Activated CD8-positive, alpha-beta memory T cell treated with anti-CD3 and anti-CD28 coated beads, Interleukin-2, amount 50 U/mL, for 4 hours (primary cell): ENCODE measurements at regions not wholly inside any gene's neighbourhood (a gene's known extent, or its start where the extent isn't known, plus 50 kb on each side); places are given as distances from the start of the nearest gene placed in this dataset.

Experiments
- DNase-seq: peaks from one replicate; pipeline ENCODE4 v3.0.0-alpha.2; 2020

DNA sequence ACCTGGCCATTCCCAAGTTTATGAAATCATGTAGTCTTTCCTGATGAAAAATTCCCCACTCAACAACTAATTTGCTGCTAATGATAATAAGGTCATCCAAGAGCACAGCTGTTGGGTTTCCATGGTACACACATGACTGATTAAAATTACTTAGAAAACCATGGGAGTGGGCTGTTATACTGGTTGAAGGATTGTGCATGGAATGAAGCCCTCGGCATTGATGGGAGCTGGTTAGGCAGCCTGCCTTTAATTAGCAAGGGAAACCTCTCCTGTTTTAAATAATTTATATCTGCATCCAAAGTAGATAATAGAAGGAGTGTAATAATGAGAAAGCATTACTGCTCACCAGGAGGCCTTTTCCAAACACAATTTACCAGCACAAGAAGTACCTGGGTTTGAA is 235.1 kb upstream of the CFAP20DC start:
- no peak for DNase-seq

DNA sequence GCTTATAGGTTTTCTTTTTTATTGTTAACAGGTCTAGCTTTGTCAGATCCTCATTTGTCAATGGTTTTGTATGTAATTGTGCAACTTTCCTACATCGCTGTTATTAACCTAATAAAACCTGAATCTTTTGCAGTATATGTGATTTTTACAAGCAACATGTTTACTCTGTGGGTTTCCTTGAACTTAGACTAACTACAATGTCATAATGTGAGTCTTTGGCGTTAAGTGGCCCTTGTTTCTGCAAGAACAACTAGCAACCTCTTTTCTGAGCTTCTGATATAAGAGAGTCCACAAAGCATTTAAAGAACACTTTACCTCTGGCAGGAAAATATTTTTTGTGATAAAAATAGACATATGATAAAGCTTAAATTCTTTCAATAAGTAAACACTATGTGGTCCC is 230.3 kb upstream of the CFAP20DC start:
- no peak for DNase-seq

GRCh38 chr3:59277816-59278215 is 228.0 kb upstream of the CFAP20DC start:
- no peak for DNase-seq

GRCh38 chr3:59277201-59277600 is 227.4 kb upstream of the CFAP20DC start:
- DNase-seq = no peak

- DNase-seq = no peak
These were observed 224.2 kb upstream of the CFAP20DC start for GRCh38 chr3:59273976-59274375.

GRCh38 chr3:59271971-59272370 is 222.1 kb upstream of the CFAP20DC start:
- no peak for DNase-seq

GRCh38 chr3:59270921-59271320 is 221.1 kb upstream of the CFAP20DC start:
- no peak for DNase-seq

- DNase-seq = no peak
These were observed 220.4 kb upstream of the CFAP20DC start for GRCh38 chr3:59270209-59270608.

GRCh38 chr3:59268170-59268569 is 218.3 kb upstream of the CFAP20DC start:
- DNase-seq = no peak

GRCh38 chr3:59267021-59267420 is 217.2 kb upstream of the CFAP20DC start:
- no peak for DNase-seq

GRCh38 chr3:59266551-59266950 is 216.7 kb upstream of the CFAP20DC start:
- no peak for DNase-seq

- DNase-seq = no peak
These were observed 215.7 kb upstream of the CFAP20DC start for GRCh38 chr3:59265566-59265965.

DNA sequence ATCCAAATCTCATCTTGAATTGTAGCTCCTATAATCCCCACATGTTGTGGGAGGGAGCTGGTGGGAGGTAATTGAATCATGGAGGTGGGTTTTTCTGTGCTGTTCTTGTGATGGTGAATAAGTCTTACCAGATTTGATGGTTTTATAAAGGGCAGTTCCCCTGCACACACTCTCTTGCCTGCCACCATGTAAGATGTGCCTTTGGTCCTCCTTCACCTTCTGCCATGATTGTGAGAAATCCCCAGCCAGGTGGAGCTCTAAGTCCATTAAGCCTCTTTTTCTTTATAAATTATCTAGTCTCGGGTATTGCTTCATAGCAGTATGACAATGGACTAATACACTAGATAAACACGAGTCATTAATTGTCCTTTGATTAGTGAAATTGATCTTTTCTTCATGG is 214.5 kb upstream of the CFAP20DC start:
- no peak for DNase-seq

GRCh38 chr3:59263152-59263551 is 213.3 kb upstream of the CFAP20DC start:
- DNase-seq = no peak

GRCh38 chr3:59262076-59262498 is 212.3 kb upstream of the CFAP20DC start:
- DNase-seq = no peak

GRCh38 chr3:59261009-59261408 is 211.2 kb upstream of the CFAP20DC start:
- no peak for DNase-seq

- no peak for DNase-seq
These were observed 208.9 kb upstream of the CFAP20DC start for GRCh38 chr3:59258550-59259260.

DNA sequence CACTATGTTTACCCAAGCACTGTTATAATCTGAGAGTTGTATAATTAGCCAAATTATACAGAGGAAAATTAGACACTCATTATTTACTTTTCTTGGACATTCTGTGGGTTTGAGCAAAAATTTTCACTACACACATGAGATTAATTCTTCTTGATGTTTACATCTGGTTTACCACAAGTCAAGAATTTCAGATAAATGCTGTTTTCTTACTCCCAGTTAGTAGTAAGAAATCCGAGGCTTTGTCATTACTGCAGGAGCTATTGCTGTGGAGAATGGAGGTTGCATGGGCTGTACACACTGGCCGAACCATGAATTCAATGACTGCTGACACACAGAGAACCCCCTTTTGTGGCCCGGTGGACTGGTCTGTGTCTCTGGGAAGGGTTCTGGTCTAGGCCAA is 207.7 kb upstream of the CFAP20DC start:
- DNase-seq = no peak

DNA sequence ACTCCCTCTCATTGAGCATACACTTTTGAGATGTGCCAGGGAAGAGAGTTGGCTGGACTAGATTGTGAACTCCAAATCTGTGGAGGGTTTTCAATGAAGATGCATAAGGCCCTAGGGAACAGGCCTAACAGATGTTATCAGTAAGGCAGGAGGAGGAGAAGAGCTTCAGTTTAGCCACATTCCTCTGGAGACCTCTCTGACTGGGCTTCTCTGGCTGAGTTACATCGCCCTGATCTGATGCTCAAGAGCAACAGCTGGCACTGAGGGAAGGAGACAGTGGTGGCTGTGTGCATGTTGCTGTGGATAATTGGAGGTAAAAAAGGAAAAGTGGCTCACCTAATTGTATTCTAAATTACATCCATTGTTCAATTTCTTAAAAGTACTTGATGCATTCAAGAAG is 206.4 kb upstream of the CFAP20DC start:
- DNase-seq = no peak

GRCh38 chr3:59254976-59255375 is 205.2 kb upstream of the CFAP20DC start:
- no peak for DNase-seq

DNA sequence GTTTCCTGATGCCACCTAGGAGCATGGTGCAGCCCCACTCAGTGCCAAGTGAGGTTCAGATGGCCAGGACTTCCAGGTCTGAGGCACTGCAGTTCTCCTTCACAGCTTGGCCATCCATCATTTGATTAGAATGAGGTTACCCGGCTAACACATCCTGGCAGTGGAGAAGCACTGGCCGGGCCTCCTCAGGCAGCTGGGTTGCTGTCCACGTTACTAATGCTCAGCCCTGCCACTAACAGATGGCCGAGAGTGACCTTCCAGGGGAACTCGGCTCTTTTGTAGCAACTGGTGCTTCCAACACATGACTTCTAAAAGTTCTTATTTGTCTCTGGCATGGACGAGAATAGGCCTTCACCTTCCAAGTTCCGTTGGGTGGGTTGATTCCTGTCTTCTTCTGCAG is 204.6 kb upstream of the CFAP20DC start:
- no peak for DNase-seq

- no peak for DNase-seq
These were observed 203.7 kb upstream of the CFAP20DC start for GRCh38 chr3:59253523-59253922.

- no peak for DNase-seq
These were observed 202.0 kb upstream of the CFAP20DC start for GRCh38 chr3:59251869-59252268.

GRCh38 chr3:59250600-59250999 is 200.8 kb upstream of the CFAP20DC start:
- no peak for DNase-seq

DNA sequence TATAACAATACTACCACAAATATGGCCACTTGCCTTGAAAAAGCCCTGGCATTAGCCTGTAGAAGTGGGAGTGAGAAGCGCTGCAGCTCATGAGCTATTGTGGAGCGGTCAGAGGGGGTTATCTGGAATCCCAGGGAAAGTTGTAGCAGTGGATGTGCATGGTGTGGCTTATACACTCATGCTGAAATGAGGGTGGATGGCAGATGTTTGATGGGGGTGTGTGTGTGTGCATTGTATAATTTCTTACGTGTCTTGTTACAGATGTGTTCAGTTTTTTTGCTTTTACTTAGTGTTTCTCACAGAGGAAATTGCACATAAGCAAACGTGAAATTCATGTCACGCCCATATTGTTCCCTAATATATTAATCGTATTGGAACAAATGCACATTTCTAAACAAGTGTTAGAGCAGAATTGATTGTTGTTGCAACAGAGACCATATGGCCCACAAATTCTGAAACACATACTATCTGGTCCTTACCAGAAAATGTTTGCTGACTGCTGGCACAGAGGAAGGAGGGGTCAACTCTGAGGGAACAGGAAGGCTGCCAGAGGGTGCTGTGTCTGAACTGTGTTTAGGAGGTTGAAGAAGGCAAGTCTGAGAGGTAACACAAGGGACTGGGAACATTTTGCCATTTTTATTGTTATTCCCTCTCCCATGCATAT is 200.0 kb upstream of the CFAP20DC start:
- DNase-seq = no peak
